Esophagus muscularis mucosa (tissue), 3 donors: ENCODE measurements at regions not wholly inside any gene's neighbourhood (a gene's known extent, or its start where the extent isn't known, plus 50 kb on each side); places are given as distances from the start of the nearest gene placed in this dataset.

Experiments
- POLR2A ChIP-seq: fragments of 450-650 bp; IDR thresholded peaks from one replicate; pipeline ENCODE4 v1.6.1; 2017; ENCODE audit warnings: antibody characterized with exemption, moderate library complexity, mild to moderate bottlenecking, low read depth
- TF ChIP-seq, protein P1 (sequence below), 3 experiments: fragments of 200-600 bp in 2 of 3; fragments of 450-650 bp in 1 of 3; sonication (generic) in 2 of 3; IDR thresholded peaks; one replicate each; pipeline ENCODE4 v1.5.1; 2017 to 2019; ENCODE audit warnings: antibody characterized with exemption in 3 of 3, mild to moderate bottlenecking in 2 of 3, moderate library complexity in 1 of 3

DNA sequence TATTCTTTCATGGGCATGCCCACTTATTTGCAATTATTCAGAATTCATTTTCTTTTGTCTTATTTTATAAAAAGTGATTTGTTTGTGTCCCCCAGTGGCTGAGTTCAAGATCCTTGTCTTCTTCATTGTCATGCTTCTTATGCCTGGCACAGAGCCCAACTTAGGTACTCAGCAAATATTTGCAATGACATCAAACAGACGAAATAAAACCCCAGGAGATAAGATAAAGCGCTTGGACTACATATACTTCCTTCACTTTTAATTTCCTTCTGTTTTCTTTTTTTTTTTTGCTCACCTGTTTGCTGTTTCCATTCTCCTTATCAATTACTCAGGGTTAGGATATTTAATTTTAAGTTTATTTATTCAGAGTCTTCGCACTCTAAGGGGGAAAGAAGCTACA is 225.0 kb downstream of the SDHAF3 start:
- no peak for TF ChIP-seq POLR2A
- TF ChIP-seq, protein P1, sequence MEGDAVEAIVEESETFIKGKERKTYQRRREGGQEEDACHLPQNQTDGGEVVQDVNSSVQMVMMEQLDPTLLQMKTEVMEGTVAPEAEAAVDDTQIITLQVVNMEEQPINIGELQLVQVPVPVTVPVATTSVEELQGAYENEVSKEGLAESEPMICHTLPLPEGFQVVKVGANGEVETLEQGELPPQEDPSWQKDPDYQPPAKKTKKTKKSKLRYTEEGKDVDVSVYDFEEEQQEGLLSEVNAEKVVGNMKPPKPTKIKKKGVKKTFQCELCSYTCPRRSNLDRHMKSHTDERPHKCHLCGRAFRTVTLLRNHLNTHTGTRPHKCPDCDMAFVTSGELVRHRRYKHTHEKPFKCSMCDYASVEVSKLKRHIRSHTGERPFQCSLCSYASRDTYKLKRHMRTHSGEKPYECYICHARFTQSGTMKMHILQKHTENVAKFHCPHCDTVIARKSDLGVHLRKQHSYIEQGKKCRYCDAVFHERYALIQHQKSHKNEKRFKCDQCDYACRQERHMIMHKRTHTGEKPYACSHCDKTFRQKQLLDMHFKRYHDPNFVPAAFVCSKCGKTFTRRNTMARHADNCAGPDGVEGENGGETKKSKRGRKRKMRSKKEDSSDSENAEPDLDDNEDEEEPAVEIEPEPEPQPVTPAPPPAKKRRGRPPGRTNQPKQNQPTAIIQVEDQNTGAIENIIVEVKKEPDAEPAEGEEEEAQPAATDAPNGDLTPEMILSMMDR (IDR thresholded peaks at IDR 0.05) = no peak
